Right hindlimb (tissue), 1 donor: ENCODE measurements at regions not wholly inside any gene's neighbourhood (a gene's known extent, or its start where the extent isn't known, plus 50 kb on each side); places are given as distances from the start of the nearest gene placed in this dataset.
A peak's percentile ranks its signal among the peaks of the same experiment; 100 is the strongest.

Source experiments
- DNase-seq: peaks from one replicate; pipeline ENCODE4 v3.0.0-alpha.2; 2018

DNA sequence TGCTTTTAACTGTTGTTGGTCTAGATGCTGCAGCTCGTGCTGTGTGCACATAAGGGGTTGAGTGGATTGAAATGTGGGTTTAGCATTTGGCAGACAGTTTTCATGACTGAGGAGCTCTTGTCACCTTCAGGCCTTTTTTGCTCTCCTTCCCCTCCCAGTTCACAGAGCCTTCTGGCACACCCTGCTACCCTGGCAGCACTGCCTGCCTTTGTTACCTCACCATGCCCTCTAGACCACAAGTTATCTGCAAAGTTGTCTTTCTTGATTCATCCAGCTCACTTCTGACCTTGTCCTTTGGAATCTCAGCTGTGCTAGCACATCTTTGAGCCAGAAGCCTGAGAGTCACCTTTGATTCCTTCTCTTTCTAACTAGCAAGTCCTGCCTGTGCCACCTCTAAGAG, 348.9 kb upstream of the ZFP64 start:
- no peak for DNase-seq

DNA sequence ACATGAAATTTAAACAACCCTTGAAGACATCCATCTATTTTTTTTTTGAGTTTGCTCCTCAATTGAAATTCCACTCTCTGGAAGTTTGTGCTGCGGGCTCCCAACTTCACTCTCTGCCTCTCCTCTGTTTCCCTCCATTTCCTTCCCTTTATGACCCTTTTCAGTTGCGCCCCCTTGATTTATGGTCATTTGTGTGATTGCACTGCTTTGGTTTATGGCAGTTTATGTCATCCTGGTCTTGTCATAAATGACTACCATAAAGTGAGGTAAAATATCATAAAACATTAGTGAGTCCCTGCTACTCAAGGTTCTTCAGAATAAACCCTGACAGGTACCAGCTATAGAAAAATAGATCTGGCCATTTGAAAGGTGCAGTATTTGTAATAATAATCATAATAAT, 348.3 kb upstream of the ZFP64 start:
- DNase-seq: no peak

DNA sequence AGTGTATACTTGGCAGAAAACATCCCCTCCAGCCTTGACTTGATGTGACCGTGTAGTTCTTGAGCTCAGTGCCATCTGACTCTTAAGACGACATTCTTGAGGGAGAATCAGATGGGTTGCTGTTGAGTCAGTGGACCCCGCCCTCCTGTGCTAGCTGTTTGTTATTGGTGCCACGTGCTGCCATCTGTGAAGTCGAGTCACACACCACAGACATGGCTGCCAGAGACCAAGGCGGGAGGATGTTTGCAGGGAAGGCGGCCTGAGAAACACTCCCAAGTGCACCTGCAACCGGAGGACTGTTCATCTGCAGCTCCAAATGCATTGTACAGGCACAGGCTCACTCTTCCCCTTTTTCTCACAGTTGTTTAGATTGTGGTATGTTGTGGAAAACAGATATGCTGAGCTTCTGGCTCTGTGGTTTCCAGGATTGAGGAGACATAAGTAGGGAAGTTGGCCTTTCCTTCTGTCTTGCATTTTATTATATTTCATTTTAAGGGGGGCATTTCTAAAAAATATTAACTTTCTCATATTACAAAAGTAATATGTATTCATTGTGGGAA, 345.3 kb upstream of the ZFP64 start:
- no peak for DNase-seq

DNA sequence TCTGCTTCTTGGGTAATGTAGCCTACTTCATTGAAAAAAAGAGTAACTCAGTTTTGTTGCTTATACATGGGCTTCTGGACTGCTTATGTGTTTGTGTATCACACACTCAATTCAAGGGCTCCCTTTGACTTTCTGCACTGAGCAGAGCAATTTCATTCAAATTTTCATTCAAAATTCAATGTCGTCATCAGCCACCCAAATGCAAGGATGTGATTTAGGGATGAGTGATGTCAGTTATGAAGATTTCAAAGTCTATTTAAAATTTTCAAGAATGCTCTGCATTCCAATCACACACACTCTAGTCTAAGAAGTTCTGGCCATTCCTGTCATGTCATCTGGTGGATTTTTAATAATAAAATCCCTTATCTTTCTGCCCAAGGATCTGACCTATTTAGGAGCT, 344.5 kb upstream of the ZFP64 start:
- no peak for DNase-seq

DNA sequence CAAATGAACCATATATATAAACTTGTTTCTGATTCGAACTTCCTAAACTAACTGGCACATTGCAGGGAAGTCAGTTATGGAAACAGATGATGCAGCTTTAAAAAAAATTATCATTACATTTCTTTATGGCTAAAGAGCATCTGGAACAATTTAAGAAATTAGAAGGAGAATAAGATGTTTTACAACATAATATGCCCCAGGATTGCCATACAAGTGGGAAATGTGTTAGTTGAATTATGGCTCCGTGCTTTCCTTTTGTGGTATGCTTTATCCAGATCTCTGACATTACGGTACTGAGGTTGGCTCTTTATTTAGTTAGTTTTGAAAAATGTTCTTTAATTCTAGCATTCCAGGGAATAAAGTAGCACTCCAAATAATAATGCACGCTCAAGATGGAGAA, 343.0 kb upstream of the ZFP64 start:
- DNase-seq: no peak

DNA sequence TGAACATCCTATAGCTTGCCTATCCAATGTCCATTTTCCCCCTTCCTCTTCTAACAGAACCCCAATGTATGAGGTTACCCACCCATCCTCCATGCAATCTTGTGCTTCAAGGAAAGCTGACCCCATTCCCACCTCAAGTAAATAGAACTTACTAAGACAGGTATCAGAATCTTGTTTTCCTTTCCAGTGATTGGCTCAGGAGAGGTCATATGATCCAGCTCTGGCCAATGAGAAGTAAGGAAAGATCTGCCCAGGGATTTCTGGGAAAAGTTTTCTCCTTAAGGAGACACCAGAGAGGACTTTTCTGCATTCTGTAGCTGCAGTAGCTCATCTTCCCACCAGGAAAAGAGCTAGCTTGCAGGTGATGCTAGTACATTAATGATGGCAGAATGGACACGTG, 341.8 kb upstream of the ZFP64 start:
- DNase-seq: no peak

DNA sequence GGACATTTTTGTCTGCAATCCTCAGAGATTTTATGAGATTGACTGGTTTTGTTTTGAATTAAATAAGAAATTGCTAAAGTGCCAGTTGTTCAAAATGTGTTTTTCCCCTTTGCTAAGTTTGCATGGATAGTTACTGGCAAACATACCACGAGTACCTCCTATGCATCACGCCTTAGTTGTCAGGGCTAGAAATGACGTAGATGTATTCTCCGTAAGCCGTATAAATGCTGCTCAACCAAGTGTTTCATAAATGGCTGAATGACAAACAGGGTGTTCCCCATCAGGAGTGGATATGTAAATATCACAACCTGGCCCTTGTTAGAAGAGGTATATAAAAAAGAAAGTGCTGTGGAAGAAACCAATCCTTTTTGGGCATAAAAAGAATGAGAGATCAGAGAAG, 341.1 kb upstream of the ZFP64 start:
- DNase-seq: no peak

DNA sequence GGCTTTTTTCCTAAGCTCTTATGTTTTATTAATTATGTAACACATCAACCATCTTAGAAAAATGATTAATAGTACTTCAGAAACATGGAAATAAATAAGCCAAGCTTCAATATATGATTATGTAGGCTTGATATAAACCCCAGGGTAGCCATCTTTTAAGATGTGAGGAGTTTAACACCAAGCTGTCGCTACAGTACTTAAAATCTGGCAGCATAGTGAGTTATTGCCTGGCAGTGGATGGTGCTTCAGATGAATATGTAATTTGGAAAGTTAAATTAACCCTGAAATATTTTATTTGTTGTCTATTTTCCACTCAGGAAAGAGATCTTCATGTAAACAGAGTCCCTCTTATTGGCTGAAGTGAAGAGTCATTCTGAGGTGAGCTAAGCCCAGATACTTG, 339.0 kb upstream of the ZFP64 start:
- DNase-seq: no peak

DNA sequence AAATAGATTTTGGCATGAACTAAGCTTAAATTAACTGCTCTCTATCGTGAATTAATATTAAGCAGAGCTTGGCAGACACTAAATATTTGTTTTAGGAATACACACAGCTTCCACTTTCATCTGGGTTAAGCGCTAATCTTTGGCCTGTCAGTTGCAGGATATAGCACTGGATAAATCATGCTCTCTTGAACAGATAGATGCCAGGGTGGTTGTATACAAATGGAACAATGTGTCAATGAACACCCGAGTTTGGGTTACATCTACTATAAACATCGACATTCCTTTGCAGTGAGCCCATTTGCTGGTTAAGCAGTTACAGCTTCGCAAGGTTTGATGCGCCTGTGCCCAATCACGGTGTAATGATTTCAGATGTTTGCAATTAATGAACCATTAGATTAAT, 338.2 kb upstream of the ZFP64 start:
- no peak for DNase-seq

DNA sequence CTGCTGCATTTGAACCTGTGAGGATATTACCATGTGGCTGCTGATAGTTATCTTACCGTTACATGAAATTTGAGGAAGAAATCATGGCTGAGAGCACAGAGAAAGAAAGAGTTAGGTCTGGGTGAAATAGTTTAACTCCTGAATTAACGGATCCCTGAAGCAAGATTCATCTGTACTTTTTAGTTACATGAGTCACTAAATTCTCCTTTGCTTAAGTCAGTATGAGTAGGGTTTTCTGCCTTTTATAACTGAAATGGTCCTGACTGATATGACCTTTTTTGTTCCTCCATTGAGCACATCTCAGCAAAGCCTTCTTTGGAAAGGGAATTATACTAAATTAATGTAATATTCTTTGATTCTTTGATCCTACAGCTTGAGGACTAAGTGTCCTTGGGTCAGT, 333.3 kb upstream of the ZFP64 start:
- DNase-seq: no peak

DNA sequence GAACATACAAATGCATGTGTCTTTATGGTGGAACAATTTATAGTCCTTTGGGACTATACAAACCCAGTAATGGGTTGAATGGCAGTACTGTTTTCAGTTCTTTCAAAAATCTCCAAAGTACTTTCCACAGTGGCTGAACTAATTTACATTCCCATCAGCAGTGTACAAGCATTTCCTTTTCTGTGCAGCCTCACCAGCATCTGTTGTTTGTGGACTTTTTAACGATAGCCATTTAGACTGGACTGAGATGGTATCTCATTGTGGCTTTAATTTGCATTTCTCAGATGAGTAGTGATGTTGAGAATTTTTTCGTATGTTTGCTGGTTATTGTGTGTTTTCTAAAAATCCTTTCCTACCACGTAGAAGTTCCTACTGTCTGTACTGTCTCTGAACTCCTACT, 327.2 kb upstream of the ZFP64 start:
- DNase-seq: no peak

DNA sequence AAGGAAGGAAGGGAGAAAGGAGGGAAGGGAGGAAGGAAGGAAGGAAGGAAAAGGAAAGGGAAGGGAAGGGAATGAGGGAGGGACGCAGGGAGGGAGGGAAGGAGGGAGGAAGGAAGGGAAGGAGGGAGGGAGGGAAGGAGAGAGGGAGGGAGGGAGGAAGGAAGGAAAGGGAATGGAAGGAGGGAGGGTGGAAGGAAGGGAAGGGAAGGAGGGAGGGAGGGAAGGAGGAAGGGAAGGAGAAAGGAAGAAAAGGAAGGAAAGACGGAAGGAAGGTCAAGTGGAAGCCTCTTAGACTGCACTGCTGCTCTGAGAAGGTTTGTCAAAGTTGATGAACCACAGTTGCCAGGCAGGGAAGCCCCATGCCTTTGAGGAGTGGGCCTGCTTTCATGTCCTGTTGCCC, 324.3 kb upstream of the ZFP64 start:
- DNase-seq: no peak

DNA sequence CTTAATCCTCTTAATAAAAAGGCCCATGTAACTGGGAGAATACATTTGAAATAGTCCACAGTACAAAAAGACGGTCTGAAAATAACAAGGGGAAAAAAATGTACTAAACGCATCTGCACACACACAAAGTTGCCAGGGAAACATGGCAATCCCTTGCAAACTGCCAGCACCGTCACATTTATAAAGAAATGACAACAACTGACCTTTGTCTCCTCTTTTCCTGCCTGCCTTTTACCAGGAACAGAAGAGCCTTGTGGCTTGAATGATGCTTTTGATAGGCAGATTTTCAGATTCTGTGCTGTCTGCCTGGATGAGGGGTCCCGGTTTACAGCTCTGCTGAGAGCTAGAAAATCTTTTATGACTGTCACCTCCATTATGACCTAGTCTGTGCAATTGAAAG, 308.6 kb upstream of the ZFP64 start:
- DNase-seq: no peak

DNA sequence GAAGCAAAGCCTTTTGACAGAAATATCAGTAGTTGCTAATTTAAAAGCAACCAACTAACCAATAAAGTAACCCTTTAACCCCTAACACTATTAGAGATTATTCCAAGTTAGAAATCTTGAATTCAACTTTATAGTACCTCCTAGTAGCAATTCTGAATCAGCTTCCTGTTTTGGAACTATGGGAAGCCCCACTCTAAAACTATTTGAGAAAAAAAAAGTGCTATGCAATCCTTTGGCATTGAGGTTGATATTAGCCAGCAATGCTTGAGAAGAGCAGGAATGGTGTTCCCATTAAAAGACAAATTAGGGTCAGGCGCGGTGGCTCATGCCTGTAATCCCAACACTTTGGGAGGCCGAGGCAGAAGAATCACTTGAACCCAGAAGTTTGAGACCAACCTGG, 306.2 kb upstream of the ZFP64 start:
- DNase-seq: no peak

DNA sequence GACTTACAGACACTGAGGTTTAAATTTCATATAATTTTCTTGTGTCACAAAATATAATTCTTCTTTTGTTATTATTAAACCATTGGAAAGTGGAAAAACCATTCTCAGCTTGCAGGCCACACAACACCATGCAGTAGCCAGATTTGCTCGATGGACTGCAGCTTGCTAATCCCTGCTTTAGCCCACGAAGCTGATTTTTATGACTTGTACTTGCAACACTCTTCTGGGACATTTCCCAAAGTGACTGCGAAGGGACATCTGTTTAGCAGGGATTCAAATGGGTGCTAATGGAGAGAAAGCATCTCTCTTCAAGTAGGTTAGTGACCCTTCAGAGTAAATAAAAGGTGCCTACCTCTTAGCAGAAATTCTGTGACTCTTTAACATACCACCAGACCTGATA, 304.6 kb upstream of the ZFP64 start:
- DNase-seq: no peak

DNA sequence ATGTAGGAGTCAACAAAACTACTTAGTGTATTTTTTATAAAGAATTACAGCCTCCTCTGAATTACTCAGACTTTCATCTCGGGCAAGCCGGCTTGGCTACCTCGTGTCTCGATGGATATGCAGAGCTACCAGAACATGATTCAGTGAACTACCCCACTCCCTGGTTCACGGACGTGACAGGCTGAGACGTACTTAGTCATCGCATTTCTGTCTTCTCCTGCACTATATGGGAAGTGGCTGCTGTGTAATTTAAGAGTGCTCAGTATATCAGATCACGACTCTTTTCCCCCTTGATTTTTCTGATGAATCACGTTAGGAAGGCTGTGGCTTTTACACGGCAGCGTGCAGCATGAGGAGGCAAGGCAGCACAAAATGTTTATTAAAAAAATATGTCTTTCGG, 302.7 kb upstream of the ZFP64 start:
- no peak for DNase-seq

DNA sequence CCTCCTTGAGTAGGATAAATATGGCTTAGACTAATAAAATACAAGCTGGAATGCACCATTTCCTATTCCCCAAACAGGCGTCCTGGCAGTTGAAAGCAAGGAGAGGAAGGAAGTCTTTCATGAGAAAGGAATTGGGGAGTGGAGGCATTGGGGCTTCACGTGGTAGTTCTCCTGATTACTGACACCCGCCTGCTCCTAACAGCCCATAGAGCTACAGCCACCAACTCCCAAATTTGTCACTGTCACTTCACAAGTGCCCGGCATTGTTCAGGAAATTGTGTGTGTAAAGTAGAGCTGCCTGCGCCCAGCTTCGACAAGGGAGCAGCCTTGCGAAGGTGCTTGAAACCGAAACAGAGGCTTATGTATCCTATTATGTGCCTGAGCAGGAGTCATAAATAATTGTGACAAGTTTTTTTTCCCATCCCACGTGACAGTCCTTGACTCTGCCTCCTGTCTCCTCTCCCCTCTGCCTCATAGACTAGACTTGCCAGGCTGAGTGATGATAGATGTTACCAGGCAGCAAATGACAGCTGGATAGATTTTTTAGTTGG, 301.7 kb upstream of the ZFP64 start:
- DNase-seq: peak; percentile 68

DNA sequence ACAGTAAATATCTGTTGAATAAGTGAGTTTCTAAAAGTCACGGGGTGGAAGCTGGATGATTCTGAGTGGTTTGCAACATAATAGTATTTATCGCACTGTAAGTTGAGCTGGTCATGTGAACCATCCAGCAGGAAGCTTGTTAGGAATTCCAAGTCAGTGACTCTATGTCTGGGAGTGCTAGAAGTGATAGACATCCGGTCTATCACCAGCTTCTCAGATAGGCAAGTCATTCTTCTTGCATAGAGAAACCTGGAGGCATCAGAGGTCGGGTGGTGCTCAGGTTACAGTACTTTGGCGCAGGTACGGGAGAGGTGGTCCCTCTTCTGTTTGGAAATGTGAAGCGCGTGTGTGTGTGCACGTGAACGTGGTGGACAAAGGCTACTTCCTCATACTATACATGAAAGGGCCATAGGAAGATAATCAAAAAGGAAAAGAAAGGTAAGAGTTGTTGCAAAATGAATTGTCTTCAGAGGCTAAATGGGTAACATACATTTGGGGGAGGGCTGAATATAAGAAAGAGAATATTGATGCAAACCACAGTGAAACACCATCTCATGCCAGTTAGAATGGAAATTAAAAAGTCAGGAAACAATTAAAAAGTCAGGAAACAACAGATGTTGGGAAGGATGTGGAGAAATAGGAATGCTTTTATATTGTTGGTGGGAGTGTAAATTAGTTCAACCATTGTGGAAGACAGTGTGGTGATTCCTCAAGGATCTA, 299.3 kb upstream of the ZFP64 start:
- DNase-seq: no peak

DNA sequence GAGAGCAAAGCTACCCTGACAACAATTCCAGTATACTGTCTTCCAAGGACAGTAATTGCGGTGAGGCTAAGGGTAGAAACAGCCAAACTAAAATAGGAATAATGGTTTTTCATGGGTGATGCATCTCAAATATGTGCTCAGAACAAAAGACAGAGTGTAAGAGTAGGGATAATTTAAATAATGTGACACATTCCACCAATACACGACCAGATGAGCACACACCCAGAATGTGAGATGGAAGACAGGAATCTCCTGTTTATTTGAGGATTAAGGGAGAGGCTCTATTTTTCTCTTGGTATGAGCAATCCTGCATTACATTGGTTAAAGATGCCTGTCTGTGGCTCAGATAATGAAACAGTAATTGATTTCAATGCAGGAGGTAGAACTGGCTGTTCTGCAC, 292.9 kb upstream of the ZFP64 start:
- DNase-seq: no peak

DNA sequence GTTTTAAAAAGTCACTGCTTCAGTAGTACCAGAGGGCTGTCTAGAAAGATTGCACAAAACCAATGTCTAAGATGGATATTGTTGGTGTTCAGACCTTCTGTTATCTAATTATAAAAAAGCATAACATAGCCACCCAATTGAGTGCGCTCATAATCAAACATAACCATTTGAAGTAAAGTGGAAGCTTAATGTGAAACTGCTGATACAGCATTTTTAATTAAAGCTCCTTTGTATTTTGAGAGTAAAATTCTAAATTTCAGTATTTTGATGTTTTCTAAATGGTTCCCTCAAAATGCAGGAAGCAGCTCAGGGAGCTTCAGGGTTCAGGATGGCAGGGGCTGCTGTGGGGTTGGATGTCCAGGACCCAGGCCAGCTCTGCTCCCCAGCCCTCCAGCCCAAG, 291.8 kb upstream of the ZFP64 start:
- no peak for DNase-seq

DNA sequence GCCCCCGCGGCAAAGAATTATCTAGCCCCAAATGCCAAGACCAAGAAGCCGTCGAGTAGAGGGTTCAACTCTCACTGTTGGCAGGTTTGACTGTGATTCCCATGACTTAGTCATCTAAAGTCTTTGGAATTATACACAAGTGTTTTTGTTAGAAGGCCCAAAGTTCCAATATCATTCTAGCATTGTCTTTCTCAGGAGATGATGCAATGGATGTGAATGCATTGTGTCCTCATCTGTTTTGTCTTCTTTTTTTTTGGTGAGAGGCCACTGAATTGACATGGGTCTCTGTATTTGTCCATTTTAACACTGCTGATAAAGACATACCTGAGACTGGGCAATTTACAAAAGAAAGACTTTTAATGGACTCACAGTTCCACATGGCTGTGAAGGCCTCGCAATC, 290.5 kb upstream of the ZFP64 start:
- DNase-seq: no peak

DNA sequence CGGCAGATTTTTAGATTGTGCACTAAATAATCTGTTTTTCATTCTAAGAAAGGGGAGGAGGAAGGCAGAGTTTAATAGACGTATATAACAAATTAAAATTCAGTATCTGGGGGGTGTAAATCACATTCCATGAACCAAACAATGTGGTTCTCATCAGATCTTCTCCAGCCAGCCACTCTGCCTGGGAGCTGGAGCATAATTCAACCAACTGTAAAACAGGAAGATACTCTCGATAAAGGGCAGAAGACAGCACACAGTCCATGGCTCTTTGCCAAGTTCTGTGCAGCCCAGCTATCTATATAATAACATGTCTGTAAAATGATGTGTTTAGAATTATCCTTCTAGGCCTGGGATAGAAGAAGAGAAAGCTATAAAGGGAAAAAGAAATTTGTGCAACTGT, 289.9 kb upstream of the ZFP64 start:
- peak; percentile 38 for DNase-seq

DNA sequence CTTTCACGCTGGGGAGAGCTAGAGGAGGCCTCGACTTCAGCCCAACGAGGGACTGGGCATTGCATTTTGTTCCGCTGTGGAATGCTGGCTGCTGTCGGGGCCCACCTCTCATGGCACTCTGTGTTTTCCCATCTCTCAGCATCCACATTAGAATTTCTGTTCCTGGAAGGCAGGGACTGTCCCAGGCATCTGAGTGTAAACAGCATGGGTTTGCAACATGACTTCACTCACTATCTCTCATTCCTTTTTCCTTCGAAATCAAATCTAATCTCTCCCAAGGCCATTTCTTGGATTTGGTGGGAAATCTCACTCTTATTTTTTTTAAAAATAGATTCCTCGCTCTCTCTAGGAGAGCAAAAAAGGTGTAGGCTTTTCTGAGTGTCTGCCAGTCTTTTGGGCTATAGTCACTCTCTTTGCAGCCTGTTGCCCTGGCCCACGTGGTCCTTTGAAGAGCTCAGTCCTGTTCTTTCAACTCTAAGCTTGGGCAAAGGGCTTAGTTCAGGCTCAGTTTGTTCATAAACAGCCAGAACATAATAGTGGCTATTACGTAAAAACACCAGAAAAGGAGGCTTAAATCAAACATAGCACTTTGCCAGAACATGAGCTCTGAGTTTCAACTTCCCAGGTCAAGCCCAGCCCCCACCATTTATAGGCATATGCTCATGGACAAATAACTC, 284.6 kb upstream of the ZFP64 start:
- DNase-seq: no peak

DNA sequence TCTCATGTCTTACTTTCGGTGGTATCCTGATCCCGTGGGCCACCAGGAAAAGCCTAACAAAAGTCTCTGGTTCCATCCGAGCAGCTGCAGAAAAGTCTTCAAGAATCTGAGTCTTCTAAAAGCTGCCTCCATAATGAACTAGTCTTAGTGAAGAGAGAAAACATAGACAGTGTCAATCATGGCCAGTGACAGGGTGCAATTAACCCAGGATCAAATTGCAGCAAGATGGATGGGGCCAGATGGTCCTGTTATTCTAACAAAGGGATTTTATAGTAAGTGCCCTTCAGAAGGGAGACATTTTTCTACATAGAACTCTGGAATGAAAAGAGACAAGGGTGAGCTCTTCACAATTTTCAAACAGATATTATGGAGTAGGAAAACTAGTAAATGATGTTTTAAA, 281.6 kb upstream of the ZFP64 start:
- no peak for DNase-seq

DNA sequence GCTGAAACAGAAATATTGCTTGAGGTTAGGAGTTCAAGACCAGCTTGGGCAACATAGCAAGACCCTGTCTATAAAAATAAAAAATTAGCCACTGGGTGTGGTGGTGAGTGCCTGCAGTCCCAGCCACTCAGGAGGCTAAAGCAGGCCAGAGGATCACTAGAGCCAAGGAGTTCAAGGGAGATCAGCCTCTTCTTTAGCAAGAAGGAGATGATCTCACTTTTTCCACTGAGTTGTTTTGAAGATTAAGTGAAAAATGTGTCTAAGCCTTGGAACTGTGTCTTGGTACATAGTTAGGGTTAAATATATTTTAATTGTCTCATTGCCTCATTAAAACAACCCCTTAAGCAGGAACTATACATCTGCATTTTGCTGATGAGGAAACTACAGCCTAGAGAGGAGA, 279.0 kb upstream of the ZFP64 start:
- no peak for DNase-seq
